NT2/D1 (cell line): ENCODE measurements at regions not wholly inside any gene's neighbourhood (a gene's known extent, or its start where the extent isn't known, plus 50 kb on each side); places are given as distances from the start of the nearest gene placed in this dataset.
"Not testable (repeated sequence)": the region's sequence is repeated elsewhere in the genome, so short reads cannot be mapped to it uniquely, and the experiment has no call there.

ENCODE experiments used
- DNase-seq: peaks from one replicate; pipeline ENCODE4 v3.0.0-alpha.2; 2011; ENCODE audit warnings: low read depth, low spot score
- H3K27me3 ChIP-seq: 2 replicates; pipeline ENCODE4 v1.6.0; 2011; ENCODE audit warnings: mild to moderate bottlenecking; ENCODE audit not compliant: insufficient read length, insufficient read depth
- H3K36me3 ChIP-seq: 2 replicates; pipeline ENCODE4 v1.6.1; 2011; ENCODE audit warnings: mild to moderate bottlenecking, low read length, mixed read lengths; ENCODE audit not compliant: insufficient read depth, insufficient read length
- H3K4me1 ChIP-seq: 2 replicates; pipeline ENCODE4 v1.5.1; 2011; ENCODE audit not compliant: insufficient read depth, insufficient read length
- H3K4me3 ChIP-seq: 2 replicates; pipeline ENCODE4 v1.5.1; 2011; ENCODE audit warnings: low read depth; ENCODE audit not compliant: insufficient read length
- H3K9ac ChIP-seq: 2 replicates; pipeline ENCODE4 v1.6.0; 2011; ENCODE audit warnings: low read depth; ENCODE audit not compliant: insufficient read length
- H3K9me3 ChIP-seq: 2 replicates; pipeline ENCODE4 v1.5.1; 2011; ENCODE audit warnings: mild to moderate bottlenecking, low read length; ENCODE audit not compliant: insufficient read depth
- SUZ12 ChIP-seq: IDR thresholded peaks from 2 replicates; pipeline ENCODE4 v1.6.1; 2011; ENCODE audit not compliant: insufficient read length, insufficient read depth; ENCODE audit errors: extremely low read depth
- YY1 ChIP-seq: IDR thresholded peaks from 2 replicates; pipeline ENCODE4 v1.6.1; 2011; ENCODE audit not compliant: insufficient read length, insufficient read depth
- ZNF274 ChIP-seq: IDR thresholded peaks from 2 replicates; pipeline ENCODE4 v1.6.1; 2011; ENCODE audit warnings: mild to moderate bottlenecking, low read depth, low read length

- Histone ChIP-seq H3K4me1 (no peaks in the 10 kb centered on the region), H3K36me3 (no peaks in the 10 kb centered on the region), H3K9ac (no peak overlapping the region), H3K27me3 (no peaks in the 10 kb centered on the region), H3K9me3 (no peaks in the 10 kb centered on the region), H3K4me3 (no peak overlapping the region)
- DNase-seq: no peak
- TF ChIP-seq YY1 (no peak), ZNF274 (no peak), SUZ12 (no peak)
These were observed 218.2 kb downstream of the ZC4H2 start for GRCh38 chrX:64758047-64758446.

DNA sequence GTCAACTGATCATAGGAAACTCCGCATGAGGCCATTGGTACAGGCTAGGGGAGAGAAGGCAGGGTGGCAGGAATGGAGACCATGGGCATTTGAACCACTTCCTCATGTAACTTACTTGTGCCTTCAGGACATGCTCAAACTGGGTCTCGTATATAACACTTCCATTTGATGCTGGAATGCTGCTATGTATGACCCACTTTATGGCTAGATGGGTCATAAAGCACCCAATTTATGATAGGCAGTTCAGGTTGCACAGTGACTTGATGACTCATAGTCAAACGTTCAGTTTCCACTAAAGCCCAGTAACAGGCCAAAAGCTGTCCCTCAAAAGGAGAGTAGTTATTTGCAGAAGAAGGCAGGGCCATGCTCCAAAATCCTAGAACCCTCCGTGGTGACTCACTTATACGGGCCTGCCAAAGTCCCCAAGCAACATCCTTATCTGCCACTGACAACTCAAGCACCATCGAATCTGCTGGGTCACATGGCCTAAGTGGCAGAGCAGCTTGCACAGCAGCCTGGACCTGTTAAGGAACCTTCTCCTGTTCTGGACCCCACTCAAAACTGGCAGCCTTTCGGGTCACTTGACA, 236.4 kb downstream of the ZC4H2 start:
- no peaks in the 10 kb centered on the region for H3K36me3 ChIP-seq
- no peak overlapping the region for H3K4me3 ChIP-seq
- no peaks in the 10 kb centered on the region for H3K27me3 ChIP-seq
- H3K9ac ChIP-seq: no peak overlapping the region
- H3K9me3 ChIP-seq: no peaks in the 10 kb centered on the region
- no peaks in the 10 kb centered on the region for H3K4me1 ChIP-seq
- TF ChIP-seq ZNF274 (no peak), YY1 (no peak), SUZ12 (no peak)
- DNase-seq: no peak

DNA sequence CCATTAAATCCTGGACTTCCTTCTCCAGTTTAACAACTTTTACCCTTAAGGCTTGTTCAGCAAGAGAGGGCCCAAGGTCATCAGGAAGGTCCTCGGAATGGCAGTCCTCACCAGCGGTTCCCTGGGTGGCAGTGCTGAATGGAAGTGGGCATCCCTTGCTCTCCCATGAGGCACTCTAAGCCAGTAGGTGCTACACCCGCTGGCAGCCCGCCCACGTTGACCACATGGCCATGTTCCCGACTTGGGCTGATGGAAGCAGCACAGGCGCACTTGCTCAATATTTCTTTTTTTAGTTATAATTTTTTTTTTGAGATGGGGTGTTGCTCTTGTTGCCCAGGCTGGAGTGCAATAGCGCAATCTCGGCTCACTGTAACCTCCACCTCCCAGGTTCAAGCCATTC, 277.9 kb downstream of the ZC4H2 start:
- Histone ChIP-seq H3K4me3 (no peak overlapping the region), H3K9me3 (peaks cover 19% of the 10 kb centered on the region), H3K27me3 (no peaks in the 10 kb centered on the region), H3K4me1 (no peaks in the 10 kb centered on the region), H3K36me3 (no peaks in the 10 kb centered on the region), H3K9ac (no peak overlapping the region)
- TF ChIP-seq ZNF274 (no peak), YY1 (no peak)
- no peak for DNase-seq

DNA sequence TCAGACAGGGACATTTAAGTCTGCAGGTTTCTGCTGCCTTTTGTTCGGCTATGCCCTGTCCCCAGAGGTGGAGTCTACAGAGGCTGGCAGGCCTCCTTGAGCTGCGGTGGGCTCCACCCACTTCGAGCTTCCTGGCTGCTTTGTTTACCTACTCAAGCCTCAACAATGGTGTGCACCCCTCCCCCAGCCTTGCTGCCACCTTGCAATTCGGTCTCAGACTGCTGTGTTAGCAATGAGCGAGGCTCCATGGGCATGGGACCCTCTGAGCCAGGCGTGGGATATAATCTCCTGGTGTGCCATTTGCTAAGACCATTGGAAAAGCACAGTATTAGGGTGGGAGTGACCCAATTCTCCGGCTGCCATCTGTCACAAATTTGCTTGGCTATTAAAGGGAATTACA, 280.9 kb downstream of the ZC4H2 start:
- H3K36me3 ChIP-seq, H3K27me3 ChIP-seq, H3K4me3 ChIP-seq, DNase-seq, H3K4me1 ChIP-seq, H3K9ac ChIP-seq: not testable (repeated sequence)
- peaks cover 19% of the 10 kb centered on the region for H3K9me3 ChIP-seq

DNA sequence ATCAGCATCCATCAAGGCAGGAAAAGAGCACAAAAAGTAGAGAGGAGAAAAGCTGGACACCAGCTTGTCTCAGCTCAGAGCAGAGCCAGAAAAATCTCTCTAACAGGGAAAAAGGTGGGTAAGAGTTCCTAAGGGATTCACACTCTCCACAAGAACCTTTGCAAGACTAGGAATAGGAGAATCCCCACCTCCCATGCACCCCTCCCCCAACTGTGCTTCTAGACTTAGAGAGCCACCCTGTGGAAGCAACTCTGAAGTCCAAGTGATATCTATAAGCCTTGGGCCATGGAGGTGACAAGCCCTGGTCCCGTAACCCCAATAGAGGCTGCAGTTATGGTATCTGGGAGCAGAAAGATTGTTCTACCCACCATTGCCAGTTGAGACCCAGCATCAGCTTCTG, 267.6 kb upstream of the MTMR8 start:
- H3K4me1 ChIP-seq: no peaks in the 10 kb centered on the region
- H3K9me3 ChIP-seq: peaks cover 16% of the 10 kb centered on the region
- H3K27me3 ChIP-seq: no peaks in the 10 kb centered on the region
- DNase-seq: no peak
- H3K9ac ChIP-seq: no peak overlapping the region
- H3K36me3 ChIP-seq: no peaks in the 10 kb centered on the region
- H3K4me3 ChIP-seq: no peak overlapping the region
- TF ChIP-seq YY1 (no peak), SUZ12 (no peak), ZNF274 (no peak)

DNA sequence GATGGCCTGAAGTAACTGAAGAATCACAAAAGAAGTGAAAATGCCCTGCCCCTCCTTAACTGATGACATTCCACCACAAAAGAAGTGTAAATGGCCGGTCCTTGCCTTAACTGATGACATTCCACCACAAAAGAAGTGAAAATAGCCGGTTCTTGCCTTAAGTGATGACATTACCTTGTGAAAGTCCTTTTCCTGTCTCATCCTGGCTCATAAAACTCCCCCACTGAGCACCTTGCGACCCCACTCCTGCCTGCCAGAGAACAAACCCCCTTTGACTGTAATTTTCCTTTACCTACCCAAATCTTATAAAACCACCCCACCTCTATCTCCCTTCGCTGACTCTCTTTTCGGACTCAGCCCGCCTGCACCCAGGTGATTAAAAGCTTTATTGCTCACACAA, 262.0 kb upstream of the MTMR8 start:
- not testable (repeated sequence) for H3K4me3 ChIP-seq, H3K4me1 ChIP-seq, H3K27me3 ChIP-seq, H3K36me3 ChIP-seq, H3K9ac ChIP-seq
- H3K9me3 ChIP-seq: peaks cover 16% of the 10 kb centered on the region
- DNase-seq: peak; percentile 43

- no peak overlapping the region for H3K4me3 ChIP-seq
- peaks cover 10% of the 10 kb centered on the region; the same call in 1 of the 2 replicates for H3K9me3 ChIP-seq
- no peaks in the 10 kb centered on the region for H3K27me3 ChIP-seq
- TF ChIP-seq ZNF274: no peak
- no peak for TF ChIP-seq SUZ12
- TF ChIP-seq YY1: no peak
- no peak overlapping the region for H3K9ac ChIP-seq
- no peaks in the 10 kb centered on the region for H3K4me1 ChIP-seq
- no peak for DNase-seq
- no peaks in the 10 kb centered on the region for H3K36me3 ChIP-seq
These were observed 247.2 kb upstream of the MTMR8 start for GRCh38 chrX:64642482-64642881.
